Stomach (tissue), 8 donors: ENCODE measurements at regions not wholly inside any gene's neighbourhood (a gene's known extent, or its start where the extent isn't known, plus 50 kb on each side); places are given as distances from the start of the nearest gene placed in this dataset.

Experiments
- DNase-seq, 2 donors: peaks; one replicate each; pipeline versions ENCODE4 v3.0.0 to v3.0.0-alpha.2; 2013 to 2019
- H3K27ac ChIP-seq, 5 donors: fragments of 200-600 bp in 4 of 5; sonication (generic) in 4 of 5; one replicate each; pipeline ENCODE4 v1.5.1; 2013 to 2019; ENCODE audit warnings: mild to moderate bottlenecking in 1 of 5, moderate library complexity in 1 of 5
- H3K27me3 ChIP-seq, 3 donors: fragments of 200-600 bp; sonication (generic); one replicate each; pipeline ENCODE4 v1.5.1; 2017 to 2019; ENCODE audit warnings: mixed run types in 1 of 3
- H3K36me3 ChIP-seq, 4 donors: fragments of 200-600 bp; sonication (generic); 1 replicate in 3 of 4; 2 replicates in 1 of 4; pipeline ENCODE4 v1.5.1; 2016 to 2019
- H3K4me1 ChIP-seq, 4 donors: fragments of 200-600 bp; sonication (generic); one replicate each; pipeline ENCODE4 v1.5.1; 2016 to 2019
- H3K4me3 ChIP-seq, 4 donors: fragments of 200-600 bp; sonication (generic) in 3 of 4; one replicate each; pipeline ENCODE4 v1.5.1; 2016 to 2019; ENCODE audit warnings: mild to moderate bottlenecking in 1 of 4
- H3K9me3 ChIP-seq, 4 donors: fragments of 200-600 bp; sonication (generic); one replicate each; pipeline ENCODE4 v1.5.1; 2016 to 2019
- EP300 ChIP-seq: sonication (generic); formaldehyde crosslinking; IDR thresholded peaks from one replicate; pipeline ENCODE4 v1.6.1; 2017; ENCODE audit warnings: antibody characterized with exemption
- POLR2A ChIP-seq, 4 donors: fragments of 450-650 bp; IDR thresholded peaks; one replicate each; pipeline ENCODE4 v1.6.1; 2016; ENCODE audit warnings: antibody characterized with exemption in 4 of 4, control low read depth in 2 of 4, mild to moderate bottlenecking in 1 of 4, moderate library complexity in 1 of 4
- POLR2AphosphoS5 ChIP-seq, 3 donors: sonication (generic); formaldehyde crosslinking; IDR thresholded peaks; one replicate each; pipeline ENCODE4 v1.6.1; 2016; ENCODE audit warnings: antibody characterized with exemption in 3 of 3
- WGBS, 5 donors: extraction: QIAGEN DNeasy Blood & Tissue Kit in 3 of 5; methylation state at CpG; one replicate each; pipeline versions ENCODE4 v1.1.5 to v1.1.7; 2013 to 2018; 5-methylcytosine and 5-hydroxymethylcytosine counted together
- intact Hi-C: fragments of 100-400 bp; cut with DNase I; formaldehyde crosslinking; loops from one replicate; pipeline ENCODE4 v1.15.1; 2023; ENCODE audit warnings: low total_unique reads
- TF ChIP-seq, protein P1 (sequence below), 7 experiments: fragments of 450-650 bp in 4 of 7; fragments of 200-600 bp in 3 of 7; sonication (generic) in 3 of 7; IDR thresholded peaks; one replicate each; pipeline ENCODE4 v1.5.1; 2016 to 2019; ENCODE audit warnings: antibody characterized with exemption in 7 of 7, control low read depth in 2 of 7, mild to moderate bottlenecking in 1 of 7
- donor health status: healthy with polysubstance abuse.
- donor health status: Bipolar disorder and iron deficiency.
- donor health status: healthy.

DNA sequence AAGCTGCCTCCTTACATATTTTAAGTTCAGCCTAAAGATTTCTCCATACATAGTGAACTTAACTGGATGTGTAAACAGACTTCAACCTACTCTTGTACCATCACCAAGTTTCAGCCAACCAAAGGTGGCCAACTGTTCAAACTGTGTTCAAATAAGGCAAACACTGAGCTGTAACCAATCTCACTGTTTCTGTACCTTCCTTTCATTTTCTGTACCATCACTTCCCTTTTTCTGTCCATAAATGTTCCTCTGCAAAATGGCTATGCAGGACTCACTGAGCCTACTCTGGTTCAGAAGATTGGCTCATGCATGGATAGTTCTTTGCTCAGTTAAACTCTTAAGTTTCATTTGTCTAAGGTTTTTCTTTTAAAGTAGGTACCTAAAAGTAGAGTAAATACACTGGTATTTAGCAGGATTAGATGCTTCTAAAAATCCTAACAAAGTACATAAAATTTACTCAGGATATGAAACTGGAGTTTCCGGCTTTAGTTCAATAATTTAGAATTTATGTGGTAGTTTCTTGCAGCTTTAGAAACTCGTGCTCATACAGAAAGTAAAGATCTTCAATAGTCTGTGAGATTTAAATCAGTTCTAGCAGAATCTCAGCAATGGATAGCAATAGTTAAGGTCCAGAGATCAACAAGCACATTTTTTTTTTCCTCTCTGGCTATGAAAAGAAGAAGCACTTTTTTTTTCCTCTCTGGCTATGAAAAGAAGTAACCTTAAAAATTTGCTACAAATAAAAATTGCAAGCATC is 282.0 kb upstream of the PPFIA2 start:
- no peak for DNase-seq
- intact Hi-C loops = no loop called here
- WGBS, 5 donors = 65 to 70% (median 66%) methylated on average over 2 of the region's 2 CpGs
- TF ChIP-seq POLR2AphosphoS5 (IDR thresholded peaks at IDR 0.05) = no peak
- no peak for TF ChIP-seq POLR2A (IDR thresholded peaks at IDR 0.05)
- TF ChIP-seq, protein P1, sequence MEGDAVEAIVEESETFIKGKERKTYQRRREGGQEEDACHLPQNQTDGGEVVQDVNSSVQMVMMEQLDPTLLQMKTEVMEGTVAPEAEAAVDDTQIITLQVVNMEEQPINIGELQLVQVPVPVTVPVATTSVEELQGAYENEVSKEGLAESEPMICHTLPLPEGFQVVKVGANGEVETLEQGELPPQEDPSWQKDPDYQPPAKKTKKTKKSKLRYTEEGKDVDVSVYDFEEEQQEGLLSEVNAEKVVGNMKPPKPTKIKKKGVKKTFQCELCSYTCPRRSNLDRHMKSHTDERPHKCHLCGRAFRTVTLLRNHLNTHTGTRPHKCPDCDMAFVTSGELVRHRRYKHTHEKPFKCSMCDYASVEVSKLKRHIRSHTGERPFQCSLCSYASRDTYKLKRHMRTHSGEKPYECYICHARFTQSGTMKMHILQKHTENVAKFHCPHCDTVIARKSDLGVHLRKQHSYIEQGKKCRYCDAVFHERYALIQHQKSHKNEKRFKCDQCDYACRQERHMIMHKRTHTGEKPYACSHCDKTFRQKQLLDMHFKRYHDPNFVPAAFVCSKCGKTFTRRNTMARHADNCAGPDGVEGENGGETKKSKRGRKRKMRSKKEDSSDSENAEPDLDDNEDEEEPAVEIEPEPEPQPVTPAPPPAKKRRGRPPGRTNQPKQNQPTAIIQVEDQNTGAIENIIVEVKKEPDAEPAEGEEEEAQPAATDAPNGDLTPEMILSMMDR (IDR thresholded peaks at IDR 0.05) = no peak
- TF ChIP-seq EP300 = no peak
- no peaks in the 10 kb centered on the region for H3K9me3 ChIP-seq
- H3K36me3 ChIP-seq = no peaks in the 10 kb centered on the region
- no peak overlapping the region for H3K4me3 ChIP-seq
- H3K4me1 ChIP-seq = no peaks in the 10 kb centered on the region
- no peaks in the 10 kb centered on the region for H3K27me3 ChIP-seq
- no peak overlapping the region for H3K27ac ChIP-seq

DNA sequence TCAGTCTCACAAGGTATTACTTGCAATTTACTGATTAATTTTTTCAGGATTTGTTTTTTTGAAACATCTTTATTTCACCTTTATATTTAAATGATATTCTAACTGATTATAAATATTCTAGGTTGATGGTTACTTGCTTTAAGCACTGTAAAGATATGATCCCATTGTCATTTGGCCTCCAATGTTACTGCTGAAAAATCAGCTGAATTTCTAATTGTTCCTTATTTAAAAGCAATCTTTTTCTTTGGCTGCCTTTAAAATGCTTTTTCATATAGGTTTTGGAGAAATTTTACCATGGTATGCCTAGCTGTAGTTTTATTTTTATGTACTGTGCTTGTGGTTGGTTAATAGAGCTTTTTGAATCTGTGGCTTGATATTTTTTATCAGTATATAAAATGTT is 275.6 kb upstream of the PPFIA2 start:
- no peaks in the 10 kb centered on the region for H3K27me3 ChIP-seq
- TF ChIP-seq, protein P1 (IDR thresholded peaks at IDR 0.05) = no peak
- peaks cover 0 to 16% (median 0%) of the 10 kb centered on the region in 4 donors for H3K9me3 ChIP-seq
- no peaks in the 10 kb centered on the region for H3K36me3 ChIP-seq
- H3K27ac ChIP-seq = no peak overlapping the region
- intact Hi-C loops = no loop called here
- DNase-seq = no peak
- no peak overlapping the region for H3K4me3 ChIP-seq
- no peaks in the 10 kb centered on the region for H3K4me1 ChIP-seq

DNA sequence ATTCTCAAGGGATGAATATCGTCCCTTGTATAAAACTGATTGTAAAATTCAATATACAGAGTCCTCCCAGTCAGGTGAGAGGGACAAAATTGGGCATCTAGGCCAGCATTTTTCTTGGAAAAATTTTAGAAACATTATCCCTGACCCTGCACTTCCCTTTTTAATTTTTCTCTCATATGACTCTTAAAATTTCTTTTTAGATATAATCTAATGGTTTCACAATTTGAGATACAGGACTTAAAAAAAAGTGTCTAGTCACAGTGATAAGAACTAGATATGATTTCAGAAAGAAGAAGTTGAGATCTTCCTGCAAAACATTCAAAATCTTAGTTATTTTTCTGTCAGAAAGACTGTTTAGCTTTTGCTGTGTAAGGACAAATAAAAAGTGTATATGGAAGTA is 270.8 kb upstream of the PPFIA2 start:
- no peaks in the 10 kb centered on the region for H3K4me1 ChIP-seq
- no peak overlapping the region for H3K27ac ChIP-seq
- H3K36me3 ChIP-seq = no peaks in the 10 kb centered on the region
- no peak overlapping the region for H3K4me3 ChIP-seq
- H3K27me3 ChIP-seq = no peaks in the 10 kb centered on the region
- TF ChIP-seq POLR2A (IDR thresholded peaks at IDR 0.05) (no peak), POLR2AphosphoS5 (IDR thresholded peaks at IDR 0.05) (no peak), EP300 (no peak)
- TF ChIP-seq, protein P1 (IDR thresholded peaks at IDR 0.05) = no peak
- peaks cover 0 to 6% (median 0%) of the 10 kb centered on the region in 4 donors for H3K9me3 ChIP-seq
- no peak for DNase-seq
- intact Hi-C loops = no loop called here
- 64 to 81% (median 74%) methylated on average over 1 of the region's 1 CpG for WGBS, 5 donors

DNA sequence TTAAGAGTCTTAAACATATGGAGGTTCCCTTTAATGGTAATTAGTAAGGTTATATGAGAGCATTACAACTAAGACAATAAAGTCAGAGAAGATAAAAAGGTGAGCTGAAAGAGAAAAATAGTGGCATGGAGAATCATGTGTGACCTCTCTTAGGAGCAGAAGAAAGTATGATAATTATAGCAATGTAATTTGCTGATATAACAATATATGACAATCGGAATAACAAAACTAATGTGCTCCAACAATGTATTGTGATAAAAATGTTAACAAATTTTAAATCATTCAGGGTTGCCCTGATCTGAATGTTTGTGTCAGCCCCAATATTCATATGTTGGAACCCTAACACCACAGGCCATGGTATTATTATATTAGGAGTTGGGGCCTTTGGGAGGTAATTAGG is 269.6 kb upstream of the PPFIA2 start:
- Histone ChIP-seq H3K36me3 (no peaks in the 10 kb centered on the region), H3K4me3 (no peak overlapping the region), H3K4me1 (no peaks in the 10 kb centered on the region), H3K27me3 (no peaks in the 10 kb centered on the region), H3K27ac (no peak overlapping the region), H3K9me3 (no peaks in the 10 kb centered on the region)
- intact Hi-C loops = no loop called here
- TF ChIP-seq POLR2A (IDR thresholded peaks at IDR 0.05) = no peak
- TF ChIP-seq, protein P1 (IDR thresholded peaks at IDR 0.05) = no peak
- no peak for DNase-seq
- WGBS, 5 donors = 90 to 97% (median 93%) methylated on average over 1 of the region's 1 CpG
